HG02943 (cell line): ENCODE measurements at regions not wholly inside any gene's neighbourhood (a gene's known extent, or its start where the extent isn't known, plus 50 kb on each side); places are given as distances from the start of the nearest gene placed in this dataset.

ENCODE experiments used
- ATAC-seq: cut with Tn5 transposase; IDR thresholded peaks from one replicate; pipeline ENCODE4 v1.9.1; 2021; ENCODE audit warnings: mild to moderate bottlenecking, low read depth, moderate library complexity; ENCODE audit not compliant: unreplicated experiment

DNA sequence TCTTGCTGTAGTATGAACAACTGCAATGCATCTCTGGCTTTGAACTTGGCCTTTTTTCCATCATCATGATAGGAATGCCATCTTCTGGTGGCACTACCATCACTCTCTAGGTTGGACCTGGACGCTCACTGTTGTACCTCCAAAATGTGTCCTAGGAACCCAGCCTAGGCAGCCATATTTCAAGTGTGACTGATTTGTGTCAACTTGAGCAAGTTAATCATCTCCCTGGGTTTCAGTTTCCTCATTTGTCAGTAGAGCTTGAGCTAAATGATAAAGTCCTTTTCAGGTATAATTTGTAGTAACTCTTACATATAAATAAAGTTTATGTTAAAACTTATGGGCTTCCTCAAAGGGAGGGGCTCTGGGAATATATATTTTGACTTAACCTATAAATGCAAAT lies 241.7 kb upstream of the CEP162 start:
- ATAC-seq = no peak

DNA sequence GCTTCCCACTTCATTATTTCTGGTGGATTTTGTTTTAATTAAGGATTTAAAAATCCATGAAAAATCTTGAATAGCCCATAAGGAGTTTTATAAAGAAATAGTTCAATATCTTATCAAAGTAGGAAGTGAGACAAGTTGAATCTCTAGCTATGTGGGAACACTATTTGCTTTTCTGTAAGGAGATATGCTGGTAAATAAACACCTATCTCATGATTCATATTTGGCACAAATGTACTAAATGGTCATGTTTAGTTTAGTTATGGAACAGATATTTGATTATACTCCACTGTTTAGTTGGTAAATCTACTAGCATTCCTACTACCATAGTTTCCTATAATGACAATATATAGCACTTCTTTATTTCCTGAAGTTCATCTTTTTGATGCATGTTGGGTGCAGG lies 239.9 kb upstream of the CEP162 start:
- no peak for ATAC-seq

DNA sequence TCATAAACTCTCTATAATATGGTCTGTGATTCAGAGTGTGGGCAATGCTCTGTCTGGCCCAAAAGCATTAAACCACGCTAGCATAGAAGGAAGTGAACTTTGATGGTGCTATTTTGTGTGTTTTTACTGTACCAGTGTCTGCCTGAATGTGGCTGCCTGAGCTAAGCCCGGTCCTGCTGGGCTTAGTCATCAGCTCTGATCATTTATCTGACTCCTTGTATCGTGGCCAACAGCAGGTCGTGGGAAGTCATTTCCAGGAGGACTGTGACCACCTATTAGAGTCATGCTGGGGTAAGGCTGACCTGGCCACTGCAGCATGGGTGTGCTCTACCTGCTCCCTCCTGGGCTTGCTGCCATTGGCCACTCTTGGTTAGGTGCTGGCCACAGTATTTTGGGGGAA lies 239.1 kb upstream of the CEP162 start:
- ATAC-seq = no peak

DNA sequence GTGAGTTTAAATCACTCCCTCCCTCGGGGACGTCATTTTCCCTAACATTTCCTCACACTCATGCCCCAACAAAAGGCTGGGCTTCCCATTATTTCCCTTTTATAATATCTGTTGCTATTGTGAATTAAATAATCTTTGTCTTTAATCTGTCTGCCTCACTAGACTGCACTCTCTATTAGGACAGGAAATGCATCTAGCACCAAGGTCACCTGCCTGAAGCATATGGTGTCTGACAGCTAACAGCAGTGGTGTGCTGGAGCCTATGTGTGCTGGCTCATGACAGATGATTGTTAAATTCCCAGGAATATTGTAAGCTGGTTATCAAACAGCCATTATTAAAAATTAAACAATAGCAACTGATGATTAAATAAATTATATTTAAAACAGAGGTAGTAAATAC lies 237.0 kb upstream of the CEP162 start:
- no peak for ATAC-seq

DNA sequence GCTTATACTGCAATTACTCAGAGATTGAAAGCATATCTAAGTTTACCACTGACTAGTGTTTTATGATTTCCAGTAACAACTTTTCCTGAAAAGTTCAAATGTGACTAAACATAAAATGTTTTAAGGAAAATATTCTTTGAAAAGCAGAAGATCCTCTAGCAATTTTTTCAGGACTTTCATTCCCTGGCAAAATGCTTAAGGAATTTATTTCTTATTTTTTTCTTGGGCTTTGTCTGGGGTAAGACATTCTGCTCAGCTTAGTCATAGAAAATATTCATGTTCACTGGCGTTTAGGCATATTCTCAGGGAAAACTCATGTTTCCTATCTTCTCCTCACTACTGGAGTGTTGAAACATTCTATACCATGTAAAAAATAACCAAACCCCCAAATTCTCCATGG lies 235.3 kb upstream of the CEP162 start:
- ATAC-seq = no peak

DNA sequence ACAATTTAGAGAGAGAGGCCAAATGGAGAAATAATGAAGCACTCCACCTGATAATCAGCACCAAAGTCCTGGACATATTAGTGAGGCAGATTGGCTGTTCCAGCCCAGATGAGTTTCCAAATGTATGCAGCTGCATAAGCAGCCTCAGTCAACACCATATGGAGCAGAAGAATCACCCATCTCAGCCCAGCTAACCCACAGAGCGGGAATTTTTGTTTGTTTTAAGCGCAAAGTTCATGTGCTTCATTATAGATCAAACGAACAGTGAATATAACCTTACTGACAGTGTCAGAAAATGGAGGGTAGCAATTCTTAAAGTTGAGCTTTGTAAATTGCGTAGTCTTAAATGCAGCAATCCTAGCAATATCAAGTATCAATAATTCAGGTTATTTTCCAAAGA lies 234.0 kb upstream of the CEP162 start:
- ATAC-seq = no peak

DNA sequence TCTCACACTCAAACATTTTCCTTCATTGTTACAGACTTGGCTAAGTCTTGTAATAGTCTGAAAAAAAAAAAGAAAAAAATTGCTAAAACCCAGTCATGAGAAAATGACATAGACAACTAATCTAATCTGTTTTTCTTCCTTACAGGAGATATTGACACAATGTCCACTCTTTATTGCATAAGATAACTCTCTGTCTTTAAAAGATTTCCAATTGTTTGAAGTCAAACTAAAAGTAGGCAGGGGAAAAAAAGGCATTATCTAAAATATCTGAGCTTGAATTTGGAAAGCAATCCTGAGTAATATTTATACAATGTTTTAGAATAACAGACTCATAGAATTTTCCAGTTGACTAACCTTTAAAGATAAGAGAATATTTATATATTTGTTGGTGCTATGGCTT lies 233.0 kb upstream of the CEP162 start:
- no peak for ATAC-seq

DNA sequence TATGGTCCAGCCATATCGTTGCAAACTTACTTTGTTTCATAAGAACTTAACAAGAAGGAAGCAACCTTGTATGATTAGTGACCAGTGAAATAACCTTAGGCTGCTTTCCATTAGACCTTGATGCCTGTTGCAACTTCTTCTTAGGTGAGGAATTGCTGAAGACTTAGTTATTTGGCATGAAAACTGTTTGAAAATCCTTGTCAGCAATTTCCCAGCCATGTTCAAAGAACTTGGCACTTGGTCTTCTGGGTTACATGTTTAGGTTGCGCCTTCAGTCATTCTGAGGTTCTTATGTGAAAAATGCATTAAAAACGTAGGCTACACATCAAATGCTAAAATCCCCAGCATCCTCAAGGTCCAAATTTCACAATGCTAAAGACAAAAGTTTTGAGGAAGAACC lies 232.0 kb upstream of the CEP162 start:
- ATAC-seq = no peak

DNA sequence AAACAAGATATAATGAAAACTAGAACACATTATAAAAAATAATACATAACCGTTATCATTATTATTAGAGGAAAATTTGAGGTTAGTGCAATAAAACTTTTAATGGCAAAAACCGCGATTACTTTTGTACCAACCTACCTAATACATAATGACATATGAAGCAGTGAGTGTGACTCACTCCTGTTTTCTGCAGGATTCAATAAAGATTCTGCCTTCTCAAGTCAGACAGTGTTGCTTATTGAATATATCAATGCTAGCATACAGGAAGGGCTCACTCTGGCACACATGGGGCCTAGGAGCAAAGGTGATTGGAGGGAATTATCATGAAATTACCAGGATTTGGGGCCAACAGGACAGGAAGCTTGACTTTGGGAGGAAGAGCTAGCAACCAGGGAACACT lies 230.8 kb upstream of the CEP162 start:
- no peak for ATAC-seq

DNA sequence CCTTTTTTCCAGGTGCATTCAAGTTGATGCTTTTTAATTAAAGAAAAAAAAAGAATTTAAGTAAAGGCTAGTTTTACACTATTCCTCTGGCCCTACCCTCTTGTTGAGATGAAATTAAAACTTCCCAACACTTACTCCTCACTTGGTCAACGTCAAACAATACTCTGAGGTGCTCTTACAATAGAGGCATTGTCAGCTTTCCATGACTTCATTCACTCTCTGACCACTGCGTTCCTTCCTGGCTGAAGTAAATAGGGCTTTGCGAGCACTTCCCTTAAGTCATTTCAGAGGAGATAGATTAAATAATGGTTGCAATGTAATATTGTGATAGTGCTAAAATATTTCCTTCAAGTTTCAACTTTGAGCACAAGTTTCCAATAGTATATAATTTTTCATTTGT lies 229.8 kb upstream of the CEP162 start:
- no peak for ATAC-seq

DNA sequence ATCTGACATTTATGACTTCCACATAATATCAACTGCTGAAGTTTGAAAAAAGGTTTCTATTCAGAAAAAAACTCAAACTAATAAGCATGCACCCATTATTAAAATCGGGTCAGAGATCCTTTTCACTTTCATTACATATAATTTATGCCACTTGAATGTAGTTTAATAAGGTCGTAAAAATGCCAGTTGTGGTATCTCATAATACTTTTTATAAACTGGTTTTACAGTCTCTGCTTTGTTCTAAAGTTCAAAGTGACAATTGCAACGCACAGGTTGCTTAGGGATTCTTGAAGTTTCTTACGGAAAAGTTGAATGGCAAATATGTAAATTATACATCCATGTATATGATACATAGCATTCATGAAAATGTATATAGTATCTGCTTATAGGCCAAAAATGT lies 229.4 kb upstream of the CEP162 start:
- no peak for ATAC-seq

DNA sequence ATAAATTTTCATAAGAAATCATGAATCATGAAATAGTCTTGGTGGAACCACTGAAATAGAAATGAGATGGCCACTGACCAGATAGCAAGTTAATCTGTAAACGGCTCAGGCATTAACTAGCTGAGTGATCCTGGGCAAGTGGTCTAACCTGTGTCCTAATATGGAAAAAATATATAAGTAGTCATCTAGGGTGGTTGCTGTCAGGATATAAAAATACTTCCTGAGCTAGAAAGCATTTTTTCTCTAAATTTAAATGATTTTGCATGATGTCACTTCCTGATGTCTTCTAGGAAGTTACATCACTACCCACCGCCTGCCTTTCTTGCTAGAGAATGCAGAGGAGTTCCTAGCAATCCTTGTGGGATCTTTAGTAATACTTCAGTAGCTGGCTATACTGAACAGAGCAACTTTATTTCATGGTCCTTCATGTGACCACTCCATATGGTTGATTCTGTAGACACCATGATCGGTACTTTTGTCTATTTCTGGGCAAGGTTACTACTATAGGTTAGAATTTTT lies 228.1 kb upstream of the CEP162 start:
- no peak for ATAC-seq

DNA sequence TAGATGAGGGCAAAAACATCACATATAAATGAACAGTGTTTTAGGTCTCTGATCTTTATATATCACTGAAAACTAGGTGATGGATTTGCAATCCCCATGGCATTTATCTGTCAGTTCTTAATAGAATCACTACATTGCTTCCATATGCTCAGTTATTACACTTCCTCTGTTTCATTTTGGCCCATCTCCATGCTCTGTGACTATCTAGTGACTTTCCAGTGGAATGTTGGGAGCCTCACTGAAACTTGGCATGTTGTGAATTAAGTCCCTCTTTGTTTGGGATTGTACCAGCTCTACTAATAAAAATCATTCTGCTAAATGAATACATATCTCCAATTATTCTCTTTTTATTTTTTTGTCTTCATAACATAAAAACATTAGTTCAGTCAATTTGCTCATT lies 226.1 kb upstream of the CEP162 start:
- no peak for ATAC-seq

DNA sequence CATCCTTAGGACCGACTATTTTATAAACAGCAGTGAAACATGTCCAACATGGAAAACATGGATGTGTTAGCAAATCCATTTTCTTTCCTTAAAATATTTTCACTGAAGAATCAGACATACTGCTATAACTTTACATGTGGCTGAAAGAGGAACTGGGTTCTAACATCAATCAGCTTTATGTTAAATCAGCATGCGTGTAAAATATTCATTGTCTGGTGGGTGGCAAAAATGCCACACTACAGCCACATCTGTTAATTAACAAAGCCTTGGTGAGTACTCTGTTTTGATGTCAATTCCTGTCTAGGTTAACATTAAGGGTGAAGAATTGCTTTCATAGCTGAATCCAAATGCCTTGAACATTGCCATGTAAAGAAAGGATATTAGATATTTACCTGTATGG lies 222.6 kb upstream of the CEP162 start:
- ATAC-seq = no peak

DNA sequence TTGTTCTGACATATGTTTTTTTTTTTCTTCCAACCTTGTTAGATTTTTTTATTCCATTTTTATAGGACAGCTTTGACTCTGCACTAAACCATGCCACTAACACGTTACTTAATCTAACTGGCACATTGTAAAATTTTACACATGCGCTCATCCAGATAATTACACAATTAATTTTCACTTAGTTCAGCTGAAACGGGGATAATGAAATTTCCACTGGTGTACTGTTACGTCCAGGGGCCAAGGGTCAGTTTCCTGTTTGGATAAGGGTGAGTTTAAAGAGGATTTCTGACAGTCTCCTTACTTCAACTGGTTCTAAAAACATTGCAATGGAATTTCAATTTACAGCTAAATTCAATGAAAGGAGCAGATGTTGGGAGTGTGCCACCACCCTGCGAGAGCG lies 221.8 kb upstream of the CEP162 start:
- no peak for ATAC-seq

DNA sequence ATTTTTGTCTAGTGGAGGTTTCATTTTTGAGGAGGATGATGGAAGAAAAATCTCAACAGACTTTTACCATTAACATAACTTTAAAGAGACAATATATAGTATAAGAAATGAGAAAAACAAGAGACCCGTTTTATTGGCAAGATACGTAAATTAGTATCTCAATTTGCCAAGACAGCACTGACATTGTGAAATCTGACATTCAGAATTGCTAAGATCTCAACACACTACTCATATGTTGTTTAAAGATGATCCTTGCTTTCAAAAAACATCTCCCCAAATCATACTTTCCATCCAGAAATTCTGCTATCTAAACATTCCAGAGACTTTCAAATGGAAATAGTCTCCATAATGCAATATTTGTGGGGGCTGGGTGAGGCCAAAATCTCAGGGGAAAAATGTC lies 220.9 kb upstream of the CEP162 start:
- ATAC-seq = no peak

DNA sequence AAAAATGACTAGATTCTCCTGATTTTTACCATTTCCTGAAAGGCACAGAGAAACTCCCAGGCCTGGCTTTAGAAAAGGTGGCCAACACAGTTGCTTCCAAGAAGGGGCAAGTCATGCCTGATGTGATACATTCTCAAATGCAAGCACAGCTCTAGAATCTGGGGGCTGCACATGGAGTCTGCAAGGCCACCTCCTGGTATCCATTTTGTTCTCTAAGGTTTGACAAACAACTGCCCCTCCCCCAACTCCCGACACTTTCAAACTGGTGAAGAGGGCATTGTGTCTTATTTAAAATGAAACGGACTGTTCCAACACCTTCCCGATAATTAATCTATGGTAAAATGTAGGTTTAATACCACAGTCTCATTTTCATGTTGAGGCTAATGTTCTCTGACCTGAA lies 220.2 kb upstream of the CEP162 start:
- no peak for ATAC-seq

DNA sequence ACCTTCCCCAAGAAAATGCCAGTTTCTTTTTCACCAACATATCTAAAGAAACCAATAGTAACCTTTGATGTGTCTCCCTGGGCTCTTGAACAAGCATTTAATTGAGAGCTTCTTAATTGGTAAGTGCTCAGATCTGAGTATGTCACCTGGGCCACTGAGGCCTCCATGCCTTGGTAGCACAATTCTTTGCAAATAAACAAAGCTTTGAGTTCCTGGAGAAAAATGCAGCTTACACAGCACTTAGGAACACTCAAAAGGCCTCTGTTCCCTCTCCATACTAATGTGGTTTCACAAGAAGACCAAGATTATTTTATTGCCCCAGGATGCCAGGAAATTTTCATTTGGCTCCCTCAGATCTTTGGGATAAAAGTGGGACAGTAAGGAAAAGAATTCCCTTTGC lies 217.6 kb upstream of the CEP162 start:
- ATAC-seq = no peak

DNA sequence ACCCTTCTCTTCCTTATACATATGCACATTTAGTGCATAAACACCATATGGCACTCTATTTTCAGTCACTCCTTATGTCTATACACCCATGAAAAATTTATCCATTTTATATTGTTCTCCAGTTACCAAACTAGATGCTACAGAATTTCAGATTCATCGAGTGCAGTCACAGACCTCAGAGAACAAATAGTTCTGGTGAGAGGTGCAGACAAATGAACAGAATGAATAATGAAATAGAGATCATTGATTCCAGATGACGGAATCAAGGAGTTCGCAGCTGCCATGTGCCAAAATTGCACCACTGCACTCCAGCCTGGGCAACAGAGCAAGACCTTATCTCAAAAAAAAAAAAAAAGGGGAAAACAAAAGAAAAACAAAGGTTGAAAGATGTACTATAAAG lies 214.8 kb upstream of the CEP162 start:
- ATAC-seq = no peak

DNA sequence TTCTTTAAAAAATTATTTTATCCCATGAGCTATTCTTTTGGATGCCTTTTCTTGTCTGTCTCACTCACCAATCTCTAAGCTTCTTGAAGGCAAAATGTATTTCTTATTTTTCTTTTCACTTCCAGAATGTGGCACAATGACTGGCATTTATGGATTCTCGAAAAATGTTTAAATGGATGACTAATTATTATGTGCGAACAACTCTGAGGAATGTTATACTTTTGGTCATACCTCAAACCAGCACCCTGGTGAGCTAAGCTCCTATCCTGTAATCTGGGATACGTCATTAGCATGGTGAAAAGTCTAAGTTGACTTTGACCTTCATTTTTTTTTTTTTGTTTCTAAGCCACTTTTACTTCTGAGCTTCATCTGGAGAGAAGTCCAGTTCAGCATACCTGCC lies 214.0 kb upstream of the CEP162 start:
- ATAC-seq = no peak

DNA sequence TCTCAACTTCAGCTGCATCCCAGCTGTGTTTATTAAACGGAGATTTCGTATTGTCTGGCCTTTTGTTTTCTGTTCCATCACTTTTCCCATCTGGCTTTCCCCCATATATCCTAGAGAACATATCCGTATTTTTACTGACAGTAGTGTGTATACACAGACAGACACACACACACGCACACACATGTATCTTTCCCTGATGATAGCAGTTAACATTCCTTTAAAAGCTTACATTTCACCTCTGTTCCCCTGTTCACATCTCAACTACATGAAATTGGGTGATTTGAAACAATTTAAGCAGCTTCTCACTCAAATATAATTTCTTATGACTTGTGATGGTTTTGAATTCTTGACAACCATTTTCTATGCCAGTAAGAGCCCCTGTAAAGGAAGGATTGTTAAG lies 207.1 kb upstream of the CEP162 start:
- no peak for ATAC-seq

DNA sequence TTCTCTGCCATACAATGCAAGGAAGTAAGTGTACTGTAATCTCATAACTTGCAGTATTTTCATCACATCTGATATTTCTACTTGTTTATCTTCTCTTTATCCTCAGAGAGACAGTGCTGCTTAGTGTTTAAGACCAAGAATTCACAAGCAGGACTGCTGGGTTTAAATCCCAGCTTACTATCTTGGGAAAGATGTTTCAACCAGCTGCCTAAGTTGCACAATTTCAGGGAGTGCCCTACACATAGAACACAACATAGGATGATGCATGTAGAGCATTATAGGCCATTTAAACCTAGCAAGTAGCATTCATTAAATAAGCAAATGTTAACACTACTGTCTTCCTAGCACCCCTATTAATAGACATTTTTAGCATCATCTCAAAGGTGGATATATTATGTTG lies 205.2 kb upstream of the CEP162 start:
- ATAC-seq = no peak

DNA sequence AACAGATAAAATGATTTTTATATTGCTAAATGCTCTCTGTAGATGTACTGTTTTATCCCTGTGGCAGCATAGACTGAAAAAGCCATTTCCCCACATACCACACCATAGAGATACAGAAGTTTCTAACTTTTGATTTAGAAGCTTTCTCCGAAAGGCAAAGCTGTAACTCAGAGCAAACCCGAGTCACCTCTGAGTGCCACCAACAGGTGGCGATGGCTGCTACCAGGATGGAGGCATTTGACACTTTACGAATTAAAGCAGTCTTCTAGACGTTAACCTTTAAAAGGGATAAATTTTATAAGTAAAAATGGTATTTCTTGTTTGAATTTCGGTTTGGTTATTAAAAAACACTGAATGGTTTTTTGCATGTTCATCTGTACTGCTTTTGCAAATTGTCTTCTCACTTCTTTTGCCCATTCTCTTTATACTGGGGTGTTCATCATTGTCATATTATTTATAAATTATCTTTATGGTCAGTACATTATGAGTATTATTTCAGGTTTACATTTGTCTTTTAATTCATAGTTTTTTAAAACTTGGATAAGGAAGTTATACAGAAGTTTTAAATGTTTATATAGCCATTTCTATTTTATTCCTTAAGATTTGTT lies 201.0 kb upstream of the CEP162 start:
- ATAC-seq = no peak
